Neural progenitor cell (in vitro differentiated cells): ENCODE measurements at regions not wholly inside any gene's neighbourhood (a gene's known extent, or its start where the extent isn't known, plus 50 kb on each side); places are given as distances from the start of the nearest gene placed in this dataset.
"Not testable (repeated sequence)": the region's sequence is repeated elsewhere in the genome, so short reads cannot be mapped to it uniquely, and the experiment has no call there.

Experiments
- DNase-seq: peaks from one replicate; pipeline ENCODE4 v3.0.0-alpha.2; 2016; ENCODE audit warnings: low spot score
- H2AFZ ChIP-seq: fragments of 200-600 bp; sonication (generic); replicated peaks from 2 replicates; pipeline ENCODE4 v1.6.1; 2016; ENCODE audit warnings: antibody characterized with exemption
- H3F3A ChIP-seq: fragments of 200-600 bp; sonication (generic); 2 replicates; pipeline ENCODE4 v1.6.1; 2016; ENCODE audit warnings: antibody characterized with exemption, low read depth
- H3K27ac ChIP-seq: fragments of 200-600 bp; sonication (generic); 2 replicates; pipeline ENCODE4 v1.5.1; 2016; ENCODE audit warnings: mild to moderate bottlenecking
- H3K27me3 ChIP-seq: fragments of 200-600 bp; sonication (generic); 2 replicates; pipeline ENCODE4 v1.6.1; 2016; ENCODE audit warnings: mild to moderate bottlenecking, moderate library complexity
- H3K36me3 ChIP-seq: fragments of 200-600 bp; sonication (generic); 2 replicates; pipeline ENCODE4 v1.5.1; 2016
- H3K4me1 ChIP-seq: fragments of 200-600 bp; sonication (generic); 2 replicates; pipeline ENCODE4 v1.6.1; 2016; ENCODE audit warnings: mixed run types
- H3K4me2 ChIP-seq: fragments of 200-600 bp; sonication (generic); 2 replicates; pipeline ENCODE4 v1.6.1; 2016
- H3K4me3 ChIP-seq: fragments of 200-600 bp; sonication (generic); 2 replicates; pipeline ENCODE4 v1.5.1; 2016
- H3K79me2 ChIP-seq: fragments of 200-600 bp; sonication (generic); 2 replicates; pipeline ENCODE4 v1.6.1; 2016; ENCODE audit warnings: low read depth
- H3K9ac ChIP-seq: fragments of 200-600 bp; sonication (generic); 2 replicates; pipeline ENCODE4 v1.6.1; 2016
- H3K9me3 ChIP-seq: fragments of 200-600 bp; sonication (generic); 2 replicates; pipeline ENCODE4 v1.5.1; 2016; ENCODE audit warnings: low read depth
- H4K20me1 ChIP-seq: fragments of 200-600 bp; sonication (generic); 2 replicates; pipeline ENCODE4 v1.6.1; 2016; ENCODE audit warnings: low read depth
- H3K27ac Mint-ChIP-seq: 3 replicates; pipeline ENCODE4 v1.8.0; 2021; ENCODE audit warnings: mixed read lengths
- H3K27me3 Mint-ChIP-seq: 2 replicates; pipeline ENCODE4 v1.8.0; 2022; ENCODE audit warnings: low read depth, mild to moderate bottlenecking, inconsistent platforms, moderate library complexity, mixed read lengths; ENCODE audit not compliant: insufficient read depth
- H3K36me3 Mint-ChIP-seq: 3 replicates; pipeline ENCODE4 v1.8.0; 2021; ENCODE audit warnings: mixed read lengths
- H3K4me1 Mint-ChIP-seq: 3 replicates; pipeline ENCODE4 v1.8.0; 2021; ENCODE audit warnings: mixed read lengths
- H3K4me3 Mint-ChIP-seq: 3 replicates; pipeline ENCODE4 v1.8.0; 2021; ENCODE audit warnings: mild to moderate bottlenecking, moderate library complexity, mixed read lengths
- H3K9me3 Mint-ChIP-seq: 3 replicates; pipeline ENCODE4 v1.8.0; 2020; ENCODE audit warnings: mixed read lengths
- CTCF ChIP-seq: fragments of 200-600 bp; sonication (generic); IDR thresholded peaks from 2 replicates; pipeline ENCODE4 v1.5.1; 2017; ENCODE audit warnings: antibody characterized with exemption, mild to moderate bottlenecking
- EZH2 ChIP-seq: fragments of 200-600 bp; sonication (generic); IDR thresholded peaks from 2 replicates; pipeline ENCODE4 v1.6.1; 2017; ENCODE audit warnings: antibody characterized with exemption, mild to moderate bottlenecking, moderate library complexity
- EZH2phosphoT487 ChIP-seq: fragments of 200-600 bp; sonication (generic); IDR thresholded peaks from 2 replicates; pipeline ENCODE4 v1.6.1; 2017; ENCODE audit warnings: antibody characterized with exemption

- Mint-ChIP-seq H3K9me3 (peaks cover 7% of the 10 kb centered on the region), H3K27me3 (peaks cover 3% of the 10 kb centered on the region), H3K27ac (no peak overlapping the region), H3K36me3 (no peaks in the 10 kb centered on the region), H3K4me1 (no peaks in the 10 kb centered on the region), H3K4me3 (no peak overlapping the region)
- Histone ChIP-seq H3K79me2 (no peaks in the 10 kb centered on the region), H2AFZ (no peak overlapping the region), H3K4me1 (no peaks in the 10 kb centered on the region), H3K27ac (no peak overlapping the region), H3K9ac (no peak overlapping the region), H4K20me1 (no peaks in the 10 kb centered on the region), H3K36me3 (no peaks in the 10 kb centered on the region), H3F3A (no peaks in the 10 kb centered on the region), H3K9me3 (peaks cover 33% of the 10 kb centered on the region), H3K4me2 (no peak overlapping the region), H3K4me3 (no peak overlapping the region), H3K27me3 (no peaks in the 10 kb centered on the region)
- DNase-seq, result no peak
- no peak for TF ChIP-seq EZH2phosphoT487
Observed at GRCh38 chr21:24509131-24509530, 1098.2 kb downstream of the MRPL39 start.

- Histone ChIP-seq H3K4me1 (no peaks in the 10 kb centered on the region), H3K36me3 (no peaks in the 10 kb centered on the region), H3K4me3 (no peak overlapping the region), H3K4me2 (no peak overlapping the region), H4K20me1 (no peaks in the 10 kb centered on the region), H3K79me2 (no peaks in the 10 kb centered on the region), H3F3A (no peaks in the 10 kb centered on the region), H2AFZ (no peak overlapping the region), H3K9me3 (peaks cover 3% of the 10 kb centered on the region), H3K9ac (no peak overlapping the region), H3K27me3 (no peaks in the 10 kb centered on the region), H3K27ac (no peak overlapping the region)
- H3K9me3 Mint-ChIP-seq, result no peaks in the 10 kb centered on the region
- DNase-seq, result no peak
- TF ChIP-seq CTCF, result no peak
- TF ChIP-seq EZH2phosphoT487, result no peak
- TF ChIP-seq EZH2, result no peak
- H3K27ac Mint-ChIP-seq, result no peak overlapping the region
- no peak overlapping the region for H3K4me3 Mint-ChIP-seq
- no peaks in the 10 kb centered on the region for H3K4me1 Mint-ChIP-seq
- no peaks in the 10 kb centered on the region for H3K36me3 Mint-ChIP-seq
- H3K27me3 Mint-ChIP-seq, result no peaks in the 10 kb centered on the region
Observed at GRCh38 chr21:24486973-24487372, 1120.3 kb downstream of the MRPL39 start.

- not testable (repeated sequence) for H3K4me1 ChIP-seq, H3K4me3 Mint-ChIP-seq, H3K9me3 ChIP-seq, H4K20me1 ChIP-seq, H3K4me2 ChIP-seq, H3K27ac Mint-ChIP-seq, H3K9me3 Mint-ChIP-seq, DNase-seq, H3K27me3 ChIP-seq, H2AFZ ChIP-seq, H3K4me1 Mint-ChIP-seq, H3K36me3 Mint-ChIP-seq, H3F3A ChIP-seq, H3K4me3 ChIP-seq, H3K79me2 ChIP-seq, H3K27me3 Mint-ChIP-seq, H3K9ac ChIP-seq, H3K27ac ChIP-seq, H3K36me3 ChIP-seq
Observed at GRCh38 chr21:24483361-24483760, 1123.9 kb downstream of the MRPL39 start.

- TF ChIP-seq CTCF (no peak), EZH2phosphoT487 (no peak)
- Histone ChIP-seq H3K4me1 (no peaks in the 10 kb centered on the region), H3K27ac (no peak overlapping the region), H3K4me2 (no peak overlapping the region), H2AFZ (no peak overlapping the region), H3K9me3 (peaks cover 48% of the 10 kb centered on the region), H4K20me1 (no peaks in the 10 kb centered on the region), H3K79me2 (no peaks in the 10 kb centered on the region), H3K27me3 (no peaks in the 10 kb centered on the region), H3F3A (no peaks in the 10 kb centered on the region), H3K36me3 (no peaks in the 10 kb centered on the region), H3K9ac (no peak overlapping the region), H3K4me3 (no peak overlapping the region)
- Mint-ChIP-seq H3K4me1 (no peaks in the 10 kb centered on the region), H3K27ac (no peak overlapping the region), H3K4me3 (no peak overlapping the region), H3K36me3 (no peaks in the 10 kb centered on the region), H3K27me3 (peaks cover 2% of the 10 kb centered on the region), H3K9me3 (peaks cover 3% of the 10 kb centered on the region)
- DNase-seq, result no peak
Observed at GRCh38 chr21:24470852-24471251, 1136.4 kb downstream of the MRPL39 start.
